GM18868 (cell line): ENCODE measurements at regions not wholly inside any gene's neighbourhood (a gene's known extent, or its start where the extent isn't known, plus 50 kb on each side); places are given as distances from the start of the nearest gene placed in this dataset.
"Not testable (repeated sequence)": the region's sequence is repeated elsewhere in the genome, so short reads cannot be mapped to it uniquely, and the experiment has no call there.

ENCODE experiments used
- ATAC-seq: cut with Tn5 transposase; IDR thresholded peaks from one replicate; pipeline ENCODE4 v1.9.1; 2021; ENCODE audit warnings: mild to moderate bottlenecking, moderate library complexity; ENCODE audit not compliant: unreplicated experiment

DNA sequence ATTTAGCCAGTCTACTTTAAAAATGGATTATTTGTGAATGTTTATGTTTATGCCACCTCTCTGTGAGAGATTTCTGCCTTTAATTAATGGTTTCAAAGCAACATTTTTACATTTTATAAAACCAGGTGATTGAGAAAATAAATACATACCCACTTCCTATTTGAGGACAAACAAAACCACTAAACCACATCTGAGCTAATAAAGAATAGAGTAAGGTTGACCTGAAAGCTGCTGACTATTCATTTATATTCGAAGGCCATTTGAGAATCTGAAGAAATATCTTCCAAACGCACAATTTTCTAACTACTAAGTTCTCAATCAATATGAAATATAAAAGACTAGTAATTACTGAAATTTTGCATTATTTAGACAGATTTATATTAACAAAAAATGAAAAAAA is 705.1 kb downstream of the XPNPEP1 start:
- ATAC-seq: no peak

- no peak for ATAC-seq
These were observed 707.8 kb downstream of the XPNPEP1 start for GRCh38 chr10:109215291-109216075.

- not testable (repeated sequence) for ATAC-seq
These were observed 708.4 kb downstream of the XPNPEP1 start for GRCh38 chr10:109214891-109215290.

DNA sequence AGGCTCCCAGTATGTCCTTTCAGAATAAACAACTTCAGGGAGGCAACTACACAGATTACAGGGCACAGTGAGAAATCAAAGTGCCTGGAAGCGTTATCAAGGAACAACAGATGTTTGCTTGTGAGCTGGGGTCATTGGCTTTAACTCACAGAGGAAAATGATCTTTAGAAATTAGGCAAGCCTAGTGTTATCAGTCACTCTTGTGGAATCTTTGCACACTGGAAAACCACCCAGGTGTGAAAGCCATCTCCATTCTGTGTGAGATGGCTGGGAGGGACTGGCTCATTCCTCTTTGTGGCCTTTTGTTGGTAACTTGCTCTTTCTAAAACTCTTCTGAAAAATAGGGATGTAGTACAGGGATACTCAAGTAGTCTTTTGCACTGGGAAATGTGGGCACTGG is 716.0 kb downstream of the XPNPEP1 start:
- no peak for ATAC-seq

DNA sequence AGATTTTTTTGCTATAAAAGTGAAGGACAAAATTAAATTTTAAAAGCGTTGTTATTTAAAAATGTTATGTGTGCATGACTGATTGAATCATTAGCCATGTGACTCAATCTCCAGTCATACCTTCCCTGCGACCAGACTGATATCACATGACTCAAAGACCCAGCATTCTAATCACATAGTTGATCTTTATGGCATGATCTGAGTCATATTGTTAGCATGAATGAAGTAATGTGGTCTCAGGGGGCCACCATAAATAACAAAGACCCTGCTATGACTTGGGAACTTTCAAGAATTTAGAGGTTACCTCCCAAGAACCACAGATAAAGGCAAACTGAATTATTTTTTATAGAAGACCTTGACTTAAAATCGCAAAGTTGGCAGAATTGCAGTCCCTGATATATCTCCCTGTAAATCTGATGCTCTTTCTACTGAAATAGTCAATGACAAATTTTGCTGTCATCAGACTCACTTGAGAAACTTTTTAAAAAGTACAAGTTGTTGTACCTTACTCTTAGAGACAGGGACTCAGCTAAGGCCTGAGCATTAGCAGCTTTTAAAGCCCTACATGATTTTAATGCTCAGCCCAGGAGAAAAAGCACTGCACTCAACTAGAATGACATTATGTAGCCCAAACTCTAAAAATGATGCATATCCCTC is 717.3 kb downstream of the XPNPEP1 start:
- ATAC-seq: peak; percentile 69

DNA sequence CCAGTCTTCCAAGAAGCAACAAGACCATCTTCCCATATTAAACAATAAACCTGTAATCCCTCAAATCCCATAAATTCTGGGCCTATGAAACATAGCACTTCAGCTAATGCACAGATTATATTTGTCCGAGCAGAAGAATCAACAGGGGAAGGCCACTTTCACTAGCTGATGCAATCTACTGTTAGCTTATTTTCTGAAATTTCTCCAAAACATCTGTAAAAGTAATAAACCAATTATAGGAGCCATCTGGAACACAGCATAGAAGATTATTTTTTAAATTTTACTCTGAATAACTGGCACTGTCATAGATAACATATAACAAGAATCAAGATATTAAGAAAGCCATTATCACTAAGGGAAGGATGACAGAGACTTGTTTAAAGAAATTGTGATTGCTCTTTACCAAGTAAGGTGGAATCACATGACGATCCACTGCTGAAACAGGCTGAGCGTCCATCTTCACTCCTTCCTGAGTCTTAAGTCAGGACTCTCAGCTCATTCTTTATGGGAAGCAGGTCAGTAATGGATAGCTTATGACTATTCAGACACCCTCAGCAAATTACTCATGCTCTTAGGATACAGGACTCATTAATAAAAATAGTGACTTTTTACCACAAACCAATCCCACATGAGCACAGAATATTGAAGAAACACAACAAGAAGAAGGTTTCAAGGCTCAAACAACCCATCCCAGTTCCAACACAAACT is 719.5 kb downstream of the XPNPEP1 start:
- ATAC-seq: no peak

DNA sequence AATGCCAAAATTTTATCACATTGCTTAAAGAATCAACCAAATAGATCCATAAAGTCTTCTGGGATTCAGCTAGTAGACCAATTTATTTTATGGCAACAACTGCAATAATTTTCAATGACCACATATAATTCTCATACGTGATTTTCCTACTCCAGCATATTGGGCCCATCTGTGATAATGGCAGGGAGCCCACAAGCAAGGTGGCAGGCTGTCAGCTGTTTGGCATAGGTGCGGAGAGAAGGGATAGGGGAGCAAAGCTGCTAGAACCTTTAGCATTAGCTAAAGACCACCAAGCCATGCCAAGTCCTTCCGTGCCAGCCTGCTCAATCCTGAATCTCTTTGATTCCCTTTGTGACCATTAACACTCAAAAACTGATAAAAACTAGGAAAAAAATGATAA is 721.2 kb downstream of the XPNPEP1 start:
- no peak for ATAC-seq

- no peak for ATAC-seq
These were observed 722.7 kb downstream of the XPNPEP1 start for GRCh38 chr10:109200646-109201045.

GRCh38 chr10:109191823-109192222 is 731.5 kb downstream of the XPNPEP1 start:
- no peak for ATAC-seq

DNA sequence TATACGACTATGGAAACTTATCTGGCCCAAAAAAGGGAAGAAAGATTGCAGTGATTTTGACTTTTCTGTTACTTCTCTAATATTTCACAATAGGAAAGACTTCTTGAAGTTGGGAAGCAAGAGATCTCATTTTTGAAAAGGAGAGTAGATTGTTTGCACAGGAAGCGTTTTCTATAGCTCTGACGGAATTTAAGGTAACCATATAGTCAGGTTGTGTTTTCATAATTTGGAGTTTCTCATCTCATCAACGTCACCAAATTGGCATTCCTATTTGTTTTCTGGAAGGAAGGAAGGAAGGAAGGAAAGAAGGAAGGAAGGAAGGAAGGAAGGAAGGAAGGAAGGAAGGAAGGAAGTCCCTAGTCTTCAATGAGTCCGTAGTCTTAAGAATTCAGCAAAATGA is 732.0 kb downstream of the XPNPEP1 start:
- no peak for ATAC-seq

- ATAC-seq: no peak
These were observed 735.6 kb downstream of the XPNPEP1 start for GRCh38 chr10:109187677-109188076.

- no peak for ATAC-seq
These were observed 739.9 kb downstream of the XPNPEP1 start for GRCh38 chr10:109183366-109183765.

GRCh38 chr10:109178591-109178990 is 744.7 kb downstream of the XPNPEP1 start:
- ATAC-seq: no peak

GRCh38 chr10:109174526-109174925 is 748.8 kb downstream of the XPNPEP1 start:
- ATAC-seq: no peak

GRCh38 chr10:109173937-109174336 is 749.4 kb downstream of the XPNPEP1 start:
- no peak for ATAC-seq

DNA sequence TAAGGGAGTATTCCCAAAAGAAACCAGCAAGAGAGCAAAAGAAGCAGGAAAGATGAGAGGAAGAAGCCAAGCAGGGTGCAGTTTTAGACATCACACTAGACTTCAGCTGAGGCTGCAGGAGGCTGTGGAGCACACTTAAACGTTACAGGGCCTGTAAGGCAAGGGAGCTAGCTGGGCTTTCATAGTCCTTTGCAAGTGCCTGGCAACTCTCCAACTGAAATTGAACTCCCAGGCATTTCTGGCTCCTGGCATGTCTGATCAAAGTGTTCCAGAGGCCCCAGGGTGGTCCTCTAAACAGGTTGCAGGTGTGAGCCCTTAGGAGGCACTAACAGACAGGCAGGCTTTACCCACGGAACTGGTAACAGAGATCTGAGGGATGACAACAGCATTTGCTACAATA is 750.2 kb downstream of the XPNPEP1 start:
- no peak for ATAC-seq

GRCh38 chr10:109166935-109167334 is 756.4 kb downstream of the XPNPEP1 start:
- ATAC-seq: no peak

GRCh38 chr10:109159351-109159750 is 764.0 kb downstream of the XPNPEP1 start:
- no peak for ATAC-seq

DNA sequence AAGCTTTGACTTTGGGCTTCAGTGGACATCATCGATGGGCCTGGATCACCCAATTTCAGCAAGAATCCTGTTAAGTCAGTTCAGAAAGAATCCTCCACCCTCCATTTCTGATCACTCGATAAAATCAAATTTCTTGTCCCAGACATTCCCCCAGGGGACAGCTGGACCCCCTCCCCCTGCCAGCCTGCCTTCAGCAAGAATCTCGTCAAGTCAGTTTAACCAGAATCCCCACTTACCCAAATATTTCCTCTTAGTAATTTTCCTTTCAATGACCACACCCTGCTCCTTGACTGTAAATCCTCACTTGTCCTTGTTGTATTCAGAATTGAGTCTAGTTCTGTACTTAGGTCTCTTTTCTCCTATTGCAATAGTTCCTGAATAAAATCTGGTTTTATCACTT is 766.9 kb downstream of the XPNPEP1 start:
- no peak for ATAC-seq

DNA sequence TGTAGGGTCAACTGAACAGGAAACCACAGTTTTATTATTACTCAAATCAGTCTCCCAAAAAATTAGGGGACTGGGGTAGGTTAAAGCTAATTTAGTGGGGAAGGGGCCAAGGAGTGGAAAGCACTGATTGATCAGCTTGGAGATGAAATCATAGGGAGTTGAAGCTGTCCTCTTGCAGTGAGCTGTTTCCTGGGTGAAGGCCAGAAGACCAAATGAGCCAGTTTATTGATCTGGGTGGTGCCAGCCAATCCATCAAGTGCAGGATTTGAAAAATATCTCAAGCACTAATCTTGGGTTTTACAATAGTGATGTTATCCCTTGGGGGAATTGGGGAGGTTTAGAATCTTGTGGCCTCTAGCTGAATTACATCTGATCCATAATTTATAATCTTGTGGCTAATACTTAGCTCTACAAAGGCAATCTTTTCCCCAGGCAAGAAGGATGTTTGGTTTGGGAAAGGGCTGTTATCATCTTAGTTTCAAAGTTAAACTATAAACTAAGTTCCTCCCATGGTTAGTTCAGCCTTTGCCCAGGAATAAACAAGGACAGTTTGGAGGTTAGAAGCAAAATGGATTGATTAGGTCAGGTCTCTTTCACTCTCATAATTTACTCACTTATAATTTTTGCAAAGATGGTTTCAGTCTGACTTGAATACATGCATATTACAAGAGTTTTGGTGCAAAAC is 773.5 kb downstream of the XPNPEP1 start:
- ATAC-seq: no peak

DNA sequence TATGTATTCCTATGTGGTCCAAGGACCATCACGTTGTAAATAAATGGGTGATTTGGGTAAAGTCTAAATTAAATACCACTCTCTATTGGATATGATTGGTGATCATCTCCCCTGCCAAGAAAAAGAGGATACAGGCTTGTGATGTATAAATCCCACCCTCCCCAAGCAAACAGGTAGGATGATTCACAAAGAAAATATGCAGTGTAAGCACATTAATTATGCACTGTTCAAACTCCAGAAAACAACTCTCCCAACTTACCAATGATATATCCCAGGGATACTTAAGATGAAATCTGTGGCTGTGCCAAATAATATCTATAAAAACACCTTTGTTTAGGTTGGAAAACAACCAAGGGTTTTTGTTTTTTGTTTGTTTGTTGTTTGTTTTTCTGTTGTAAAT is 795.9 kb downstream of the XPNPEP1 start:
- no peak for ATAC-seq
